GM23248 (cell line): ENCODE measurements at regions not wholly inside any gene's neighbourhood (a gene's known extent, or its start where the extent isn't known, plus 50 kb on each side); places are given as distances from the start of the nearest gene placed in this dataset.

Experiments
- EZH2 ChIP-seq: fragments of 200-600 bp; sonication (generic); IDR thresholded peaks from 2 replicates; pipeline ENCODE4 v1.6.1; 2018; ENCODE audit warnings: antibody characterized with exemption, mild to moderate bottlenecking; ENCODE audit not compliant: insufficient read depth, poor library complexity, severe bottlenecking
- EZH2phosphoT487 ChIP-seq: fragments of 200-600 bp; sonication (generic); IDR thresholded peaks from 2 replicates; pipeline ENCODE4 v1.6.1; 2018; ENCODE audit warnings: antibody characterized with exemption, moderate library complexity, mild to moderate bottlenecking, low read depth; ENCODE audit not compliant: insufficient read depth

DNA sequence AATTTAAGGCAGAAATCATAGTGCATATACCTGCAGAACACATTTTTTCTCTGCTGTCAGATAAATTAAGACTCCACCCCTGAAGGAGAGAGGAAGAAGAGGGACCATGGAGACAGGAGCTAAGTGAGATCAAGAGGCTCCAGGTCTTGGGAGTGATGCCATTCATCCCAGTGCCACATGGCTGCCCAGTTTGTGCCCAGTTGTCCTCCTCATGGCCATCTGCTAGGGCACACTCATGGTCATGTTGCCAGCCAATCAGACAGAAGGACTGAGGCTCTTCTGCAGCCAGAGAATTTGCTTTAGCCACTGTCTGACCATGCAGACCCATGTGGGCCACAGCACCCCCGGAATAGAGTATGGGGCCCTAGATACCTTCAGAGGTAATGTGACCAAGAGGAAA is 270.5 kb upstream of the PROK2 start:
- no peak for TF ChIP-seq EZH2phosphoT487
- no peak for TF ChIP-seq EZH2
